AG10803 (cell line): ENCODE measurements at regions not wholly inside any gene's neighbourhood (a gene's known extent, or its start where the extent isn't known, plus 50 kb on each side); places are given as distances from the start of the nearest gene placed in this dataset.

Source experiments
- DNase-seq: peaks from one replicate; pipeline ENCODE4 v3.0.0; 2010; ENCODE audit warnings: low read depth
- H3K4me3 ChIP-seq: 2 replicates; pipeline ENCODE4 v1.5.1; 2011; ENCODE audit warnings: mild to moderate bottlenecking, low read length, control low read depth
- TF ChIP-seq, protein P1 (sequence below): conservative IDR thresholded peaks from 2 replicates; pipeline ENCODE4 v1.5.1; 2011; ENCODE audit warnings: mild to moderate bottlenecking, low read length, control low read depth, inconsistent platforms

DNA sequence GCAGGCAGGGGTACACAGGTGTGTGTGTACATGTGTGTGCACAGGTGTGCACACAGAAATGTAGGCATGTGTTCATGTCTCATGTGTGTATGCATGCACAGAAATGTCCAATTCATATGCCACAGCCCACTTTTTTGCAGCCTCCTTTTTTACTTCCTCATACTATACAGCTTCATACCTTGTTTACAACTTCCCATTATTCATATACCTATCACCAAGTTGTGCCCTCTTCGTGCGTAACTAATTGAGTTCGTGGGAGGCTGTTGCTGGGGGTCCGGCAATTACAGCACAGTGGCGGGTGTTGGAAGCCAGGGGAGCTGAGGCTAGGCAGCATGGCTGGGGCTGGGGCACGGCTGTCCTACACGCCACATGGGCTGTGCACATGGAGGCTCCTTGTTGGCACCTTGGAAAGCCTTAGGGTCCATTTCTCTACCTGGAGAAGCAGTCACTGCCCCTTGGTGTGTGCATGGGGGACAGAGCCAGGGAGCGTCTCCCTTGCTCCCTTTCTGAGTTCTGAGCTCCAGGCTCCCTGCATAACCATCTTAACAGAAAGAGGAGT, 266.7 kb downstream of the ENGASE start:
- H3K4me3 ChIP-seq = no peak overlapping the region
- TF ChIP-seq, protein P1, sequence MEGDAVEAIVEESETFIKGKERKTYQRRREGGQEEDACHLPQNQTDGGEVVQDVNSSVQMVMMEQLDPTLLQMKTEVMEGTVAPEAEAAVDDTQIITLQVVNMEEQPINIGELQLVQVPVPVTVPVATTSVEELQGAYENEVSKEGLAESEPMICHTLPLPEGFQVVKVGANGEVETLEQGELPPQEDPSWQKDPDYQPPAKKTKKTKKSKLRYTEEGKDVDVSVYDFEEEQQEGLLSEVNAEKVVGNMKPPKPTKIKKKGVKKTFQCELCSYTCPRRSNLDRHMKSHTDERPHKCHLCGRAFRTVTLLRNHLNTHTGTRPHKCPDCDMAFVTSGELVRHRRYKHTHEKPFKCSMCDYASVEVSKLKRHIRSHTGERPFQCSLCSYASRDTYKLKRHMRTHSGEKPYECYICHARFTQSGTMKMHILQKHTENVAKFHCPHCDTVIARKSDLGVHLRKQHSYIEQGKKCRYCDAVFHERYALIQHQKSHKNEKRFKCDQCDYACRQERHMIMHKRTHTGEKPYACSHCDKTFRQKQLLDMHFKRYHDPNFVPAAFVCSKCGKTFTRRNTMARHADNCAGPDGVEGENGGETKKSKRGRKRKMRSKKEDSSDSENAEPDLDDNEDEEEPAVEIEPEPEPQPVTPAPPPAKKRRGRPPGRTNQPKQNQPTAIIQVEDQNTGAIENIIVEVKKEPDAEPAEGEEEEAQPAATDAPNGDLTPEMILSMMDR = no peak
- no peak for DNase-seq

DNA sequence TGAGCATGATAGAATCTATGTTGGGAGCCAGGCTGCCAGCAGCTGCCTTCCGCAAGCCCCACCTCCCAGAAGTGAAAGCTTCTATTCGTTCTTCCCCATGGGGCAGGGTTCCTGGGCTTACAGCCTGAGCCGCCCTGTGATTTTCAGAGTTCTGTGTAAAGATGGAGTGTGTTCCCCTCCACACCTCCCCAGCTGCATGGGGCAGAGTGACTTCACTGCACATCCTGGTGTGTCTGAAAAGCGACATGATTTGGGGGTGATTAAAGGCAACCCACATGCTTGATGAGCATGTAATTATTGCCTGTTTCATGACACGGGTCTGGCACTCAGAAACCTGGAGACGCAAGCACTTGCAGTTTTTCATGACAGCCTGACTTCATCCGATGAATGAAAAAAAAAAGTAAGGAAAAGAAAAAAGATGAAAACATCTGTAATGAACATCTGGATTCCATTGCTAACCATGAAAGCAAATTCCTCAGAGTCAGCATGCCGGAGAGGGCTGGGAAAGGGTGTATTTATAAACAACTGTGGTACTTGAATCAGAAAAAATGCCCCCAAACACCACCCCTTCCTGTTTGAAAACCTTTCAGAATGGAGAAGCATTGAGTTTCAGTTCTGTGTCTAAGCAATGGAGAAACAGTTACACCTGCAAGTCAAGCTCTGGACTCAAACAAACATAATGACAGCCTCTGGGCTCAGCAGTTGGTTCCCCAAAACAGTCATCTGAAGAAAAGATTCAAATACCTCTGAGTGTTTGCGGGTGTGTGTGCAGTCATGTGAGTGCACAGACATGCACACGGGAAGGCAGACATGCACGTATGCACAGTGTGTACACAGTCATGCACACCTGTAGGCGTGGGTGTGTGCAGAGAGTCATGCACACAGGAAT, 266.0 kb downstream of the ENGASE start:
- TF ChIP-seq, protein P1 = no peak
- no peak overlapping the region for H3K4me3 ChIP-seq
- DNase-seq = no peak

DNA sequence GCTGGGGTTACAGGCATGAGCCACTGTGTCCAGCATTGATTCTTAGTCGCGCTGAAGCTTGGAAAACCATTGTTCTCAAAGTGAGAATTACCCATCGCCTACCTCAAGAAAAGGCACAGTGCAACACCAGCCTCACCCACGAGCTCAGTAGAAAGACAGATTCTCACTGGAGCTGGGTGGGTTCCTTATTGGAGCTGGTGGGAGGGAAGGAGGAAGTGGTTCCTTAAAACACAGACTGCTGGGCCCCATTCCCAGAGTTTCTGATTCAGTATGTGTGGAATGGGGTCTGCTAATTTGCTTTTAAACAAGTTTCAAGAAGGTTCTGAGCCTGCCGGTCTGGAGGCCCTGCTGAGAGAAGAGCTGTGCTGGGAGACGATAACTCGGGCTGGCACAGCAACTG, 264.7 kb downstream of the ENGASE start:
- TF ChIP-seq, protein P1 = no peak
- H3K4me3 ChIP-seq = no peak overlapping the region
- no peak for DNase-seq

DNA sequence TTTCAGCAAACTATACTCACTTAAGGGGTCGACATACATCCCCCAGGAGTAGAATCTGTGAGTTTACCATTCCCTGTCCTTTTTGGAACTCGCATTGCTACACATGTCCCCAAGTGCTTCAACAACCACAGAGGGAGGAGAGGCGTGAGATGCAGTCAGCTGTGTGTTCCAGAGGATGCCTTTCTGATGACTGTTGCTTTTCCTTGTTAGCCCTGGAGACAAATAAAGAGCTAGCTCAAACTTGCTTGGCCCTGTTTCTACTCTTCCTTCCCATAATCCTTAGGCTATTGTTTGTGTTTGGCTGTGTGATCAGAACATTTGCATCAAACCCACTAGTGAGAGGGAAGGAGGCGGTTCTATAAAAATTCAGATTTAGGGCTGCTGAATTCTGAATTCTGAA, 264.0 kb downstream of the ENGASE start:
- no peak overlapping the region for H3K4me3 ChIP-seq
- TF ChIP-seq, protein P1 = no peak
- peak; percentile 58 for DNase-seq

DNA sequence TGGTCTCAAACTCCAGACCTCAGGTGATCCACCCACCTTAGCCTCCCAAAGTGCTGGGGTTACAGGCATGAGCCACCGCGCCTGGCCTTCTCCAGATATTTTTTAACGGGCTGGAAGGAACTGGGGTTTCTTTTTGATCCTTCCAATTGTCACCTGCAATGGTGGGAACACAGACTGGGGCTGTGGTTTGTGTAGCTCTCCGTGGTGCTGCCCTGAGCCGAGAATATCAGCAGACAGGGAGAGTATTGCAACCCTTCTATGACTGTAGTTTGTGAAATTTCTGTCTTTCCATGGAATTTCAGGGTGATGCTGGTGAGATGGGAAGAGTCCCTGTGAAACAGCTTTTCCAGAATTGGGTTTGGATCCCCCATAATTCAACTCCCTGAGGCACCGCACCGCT, 263.5 kb downstream of the ENGASE start:
- TF ChIP-seq, protein P1 = no peak
- DNase-seq = no peak
- H3K4me3 ChIP-seq = no peak overlapping the region

DNA sequence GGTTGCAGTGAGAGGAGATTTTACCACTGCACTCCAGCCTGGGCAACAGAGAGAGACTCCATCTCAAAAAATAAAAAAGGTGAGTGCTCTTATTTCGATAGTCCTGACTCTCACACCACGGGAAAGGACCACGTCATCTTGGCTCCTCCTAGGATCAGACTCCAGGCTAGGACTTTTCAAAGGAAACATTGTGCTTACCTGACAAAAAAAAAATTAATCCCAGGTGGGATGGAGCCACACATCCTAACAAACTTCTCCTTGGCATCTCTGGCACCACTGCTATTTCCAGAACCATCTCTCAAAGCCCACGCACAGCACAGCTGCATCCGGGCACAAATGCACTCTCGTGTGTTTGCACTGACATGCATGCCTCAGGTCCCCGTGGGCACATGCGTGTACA, 262.4 kb downstream of the ENGASE start:
- TF ChIP-seq, protein P1 = no peak
- H3K4me3 ChIP-seq = no peak overlapping the region
- no peak for DNase-seq

DNA sequence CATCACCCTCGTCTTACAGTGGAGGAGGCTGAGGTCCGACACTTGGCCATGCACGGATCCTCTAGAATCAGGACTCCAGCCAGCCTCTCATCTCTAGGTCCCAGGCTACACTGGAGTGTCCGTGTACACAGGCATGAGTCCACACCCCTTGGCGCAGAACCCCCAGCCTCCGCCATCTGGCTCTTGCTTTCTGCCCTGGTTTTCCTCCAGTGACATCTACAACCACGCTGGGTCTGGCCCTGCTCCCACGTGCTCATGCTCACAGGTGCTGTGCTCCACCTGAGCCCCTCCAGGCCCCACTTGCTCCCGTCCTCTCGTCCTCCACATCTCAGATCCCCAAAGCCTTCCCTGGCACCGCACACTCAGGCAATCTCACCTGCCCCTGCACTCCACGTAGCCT, 260.8 kb downstream of the ENGASE start:
- no peak for DNase-seq
- TF ChIP-seq, protein P1 = no peak
- H3K4me3 ChIP-seq = no peak overlapping the region
